GM13976 (cell line): ENCODE measurements at regions not wholly inside any gene's neighbourhood (a gene's known extent, or its start where the extent isn't known, plus 50 kb on each side); places are given as distances from the start of the nearest gene placed in this dataset.

Source experiments
- DNase-seq: peaks from one replicate; pipeline ENCODE4 v3.0.0; 2012; ENCODE audit warnings: low spot score
- in situ Hi-C: fragments of 300-500 bp; cut with MboI; formaldehyde crosslinking; loops from one replicate; pipeline ENCODE4 v1.12.0; 2022; ENCODE audit warnings: low sequenced_read_pairs, mixed read lengths, inconsistent platforms; ENCODE audit not compliant: unreplicated experiment
- TF ChIP-seq, protein P1 (sequence below): IDR thresholded peaks from 2 replicates; pipeline ENCODE4 v1.5.1; 2012; ENCODE audit warnings: borderline replicate concordance, mild to moderate bottlenecking; ENCODE audit not compliant: insufficient read depth; ENCODE audit errors: extremely low read depth, missing control alignments, control extremely low read depth

DNA sequence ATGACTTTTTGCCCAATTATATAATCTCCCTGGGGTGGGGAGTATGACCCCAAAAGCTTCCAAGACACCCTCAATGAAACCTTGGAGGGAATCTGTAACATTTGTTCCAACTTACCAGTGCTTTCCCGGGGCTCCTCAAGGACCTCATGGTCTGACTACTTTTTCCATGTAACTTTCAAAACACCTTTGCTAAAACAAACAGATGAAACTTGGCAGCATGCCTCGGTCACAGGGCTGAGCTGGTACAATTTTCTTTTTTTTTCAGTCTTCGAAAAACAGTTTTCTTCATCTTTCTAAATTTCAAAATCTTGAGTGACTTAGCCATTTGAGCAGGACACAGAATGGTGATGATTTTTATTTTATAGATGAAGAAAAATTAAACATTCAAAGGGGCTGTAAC, 241.2 kb downstream of the BMP7 start:
- in situ Hi-C loops: no loop called here
- no peak for DNase-seq
- TF ChIP-seq, protein P1, sequence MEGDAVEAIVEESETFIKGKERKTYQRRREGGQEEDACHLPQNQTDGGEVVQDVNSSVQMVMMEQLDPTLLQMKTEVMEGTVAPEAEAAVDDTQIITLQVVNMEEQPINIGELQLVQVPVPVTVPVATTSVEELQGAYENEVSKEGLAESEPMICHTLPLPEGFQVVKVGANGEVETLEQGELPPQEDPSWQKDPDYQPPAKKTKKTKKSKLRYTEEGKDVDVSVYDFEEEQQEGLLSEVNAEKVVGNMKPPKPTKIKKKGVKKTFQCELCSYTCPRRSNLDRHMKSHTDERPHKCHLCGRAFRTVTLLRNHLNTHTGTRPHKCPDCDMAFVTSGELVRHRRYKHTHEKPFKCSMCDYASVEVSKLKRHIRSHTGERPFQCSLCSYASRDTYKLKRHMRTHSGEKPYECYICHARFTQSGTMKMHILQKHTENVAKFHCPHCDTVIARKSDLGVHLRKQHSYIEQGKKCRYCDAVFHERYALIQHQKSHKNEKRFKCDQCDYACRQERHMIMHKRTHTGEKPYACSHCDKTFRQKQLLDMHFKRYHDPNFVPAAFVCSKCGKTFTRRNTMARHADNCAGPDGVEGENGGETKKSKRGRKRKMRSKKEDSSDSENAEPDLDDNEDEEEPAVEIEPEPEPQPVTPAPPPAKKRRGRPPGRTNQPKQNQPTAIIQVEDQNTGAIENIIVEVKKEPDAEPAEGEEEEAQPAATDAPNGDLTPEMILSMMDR: no peak

DNA sequence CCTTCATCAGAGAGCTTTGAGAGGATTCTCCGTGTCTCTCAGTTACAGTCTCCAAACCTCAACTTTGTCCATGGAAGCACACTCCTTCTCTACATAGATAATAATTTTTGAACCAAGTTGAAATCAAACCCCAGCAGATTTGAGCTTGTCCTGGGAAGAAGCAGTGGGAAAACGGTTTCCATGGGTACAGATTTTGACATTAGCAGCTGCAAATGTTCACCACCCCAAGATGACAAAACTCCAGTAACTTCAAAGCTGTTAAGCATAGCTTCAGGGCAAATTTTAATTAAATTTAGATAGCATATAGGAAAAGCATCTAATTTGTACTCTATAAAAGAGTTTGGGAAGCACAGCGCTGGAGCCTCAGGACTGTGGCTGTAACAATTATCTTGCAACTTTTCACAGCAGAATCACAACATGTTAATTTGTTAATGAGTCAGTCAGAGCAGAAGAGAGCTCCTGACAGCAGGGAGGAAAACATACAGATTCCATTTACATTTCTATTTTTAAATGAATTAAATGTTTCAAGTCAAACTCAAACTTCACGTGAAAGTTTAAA, 240.7 kb downstream of the BMP7 start:
- in situ Hi-C loops: no loop called here

DNA sequence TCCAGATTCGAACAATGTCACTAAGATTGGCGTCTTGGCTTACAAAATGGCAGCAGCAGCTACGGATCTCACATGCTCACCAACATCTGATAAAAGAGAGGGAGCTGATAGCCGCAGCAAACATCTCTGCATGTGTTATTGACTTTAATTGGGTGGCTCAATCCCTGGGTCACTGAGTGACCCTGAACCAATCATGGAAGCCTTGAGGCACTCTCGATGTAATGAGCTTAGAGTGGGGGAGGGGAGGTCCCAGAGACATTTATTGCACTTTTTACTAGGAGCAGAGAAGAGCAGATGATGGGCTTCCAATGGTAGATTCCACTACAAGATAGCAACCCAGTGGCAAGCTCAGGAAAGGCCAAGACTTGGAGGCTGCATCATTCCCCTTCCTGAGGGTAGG, 238.7 kb downstream of the BMP7 start:
- in situ Hi-C loops: no loop called here
- TF ChIP-seq, protein P1: no peak
- DNase-seq: no peak

More for the DNA sequence above, 240.7 kb downstream of the BMP7 start:
- TF ChIP-seq, protein P1: no peak
- no peak for DNase-seq

DNA sequence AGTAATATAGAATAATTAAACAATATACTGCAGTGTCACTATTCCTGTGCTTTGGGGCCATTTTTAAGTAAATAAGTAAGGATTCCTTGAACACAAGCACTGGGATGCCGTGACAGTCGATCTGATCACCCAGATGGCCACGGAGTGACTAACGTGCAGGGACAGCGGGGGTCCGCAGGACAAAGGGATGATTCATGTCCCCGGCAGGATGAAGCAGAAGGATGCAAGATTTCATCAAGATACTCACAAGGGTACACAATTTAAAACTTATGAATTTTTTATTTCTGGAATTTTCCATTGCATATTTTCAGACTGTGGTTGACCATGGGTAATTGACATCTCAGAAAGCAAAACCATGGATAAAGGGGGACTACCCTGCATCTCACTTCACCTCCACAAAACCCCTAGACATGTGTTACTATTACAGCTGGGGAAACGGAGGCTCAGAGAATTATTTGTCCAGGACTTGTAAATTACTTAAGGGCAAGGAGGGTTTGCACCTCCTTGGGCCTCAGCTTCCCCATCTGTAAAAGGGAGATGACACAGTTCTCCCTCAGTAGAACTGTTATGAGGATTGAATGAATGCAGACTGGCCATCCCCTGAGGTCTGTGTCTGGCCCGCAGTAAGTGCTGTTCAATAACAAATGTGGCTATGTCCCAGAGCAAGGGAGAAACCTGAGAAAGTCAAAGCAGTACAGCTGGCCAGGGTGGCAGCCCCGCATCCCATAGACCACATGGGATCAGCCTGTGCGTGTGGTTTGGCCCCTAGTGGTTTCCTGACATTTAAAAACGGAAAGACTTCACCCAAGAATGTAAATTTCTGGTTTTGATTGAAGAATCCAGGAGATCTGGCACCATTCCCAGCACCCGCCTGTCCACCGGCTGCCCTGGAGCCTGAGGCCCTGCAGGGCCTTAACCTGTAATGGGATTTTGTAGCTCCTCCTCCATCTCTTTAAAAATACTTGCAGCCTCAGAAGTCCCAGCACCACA, 235.5 kb downstream of the BMP7 start:
- in situ Hi-C loops: no loop called here
- DNase-seq: no peak
- TF ChIP-seq, protein P1: no peak

DNA sequence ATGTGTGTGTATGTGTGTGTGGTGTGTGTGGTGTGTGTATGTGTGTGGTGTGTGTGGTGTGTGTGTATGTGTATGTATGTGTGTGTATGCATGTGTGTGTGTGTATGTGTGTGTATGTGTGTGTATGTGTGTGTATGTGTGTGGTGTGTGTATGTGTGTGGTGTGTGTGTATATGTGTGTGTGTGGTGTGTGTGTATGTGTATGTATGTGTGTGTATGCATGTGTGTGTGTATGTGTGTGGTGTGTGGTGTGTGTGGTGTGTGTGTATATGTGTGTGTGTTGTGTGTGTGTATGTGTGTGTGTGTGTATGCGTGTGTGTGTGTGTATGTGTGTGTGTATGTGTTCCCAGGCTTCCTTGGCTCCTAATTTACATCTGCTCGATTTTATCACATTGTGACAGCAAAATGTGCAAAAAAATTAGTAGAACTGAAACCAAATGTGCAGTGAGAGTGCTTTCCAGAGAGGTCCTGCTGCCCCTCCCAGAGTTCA, 234.5 kb downstream of the BMP7 start:
- in situ Hi-C loops: no loop called here
- no peak for DNase-seq
- TF ChIP-seq, protein P1: no peak

DNA sequence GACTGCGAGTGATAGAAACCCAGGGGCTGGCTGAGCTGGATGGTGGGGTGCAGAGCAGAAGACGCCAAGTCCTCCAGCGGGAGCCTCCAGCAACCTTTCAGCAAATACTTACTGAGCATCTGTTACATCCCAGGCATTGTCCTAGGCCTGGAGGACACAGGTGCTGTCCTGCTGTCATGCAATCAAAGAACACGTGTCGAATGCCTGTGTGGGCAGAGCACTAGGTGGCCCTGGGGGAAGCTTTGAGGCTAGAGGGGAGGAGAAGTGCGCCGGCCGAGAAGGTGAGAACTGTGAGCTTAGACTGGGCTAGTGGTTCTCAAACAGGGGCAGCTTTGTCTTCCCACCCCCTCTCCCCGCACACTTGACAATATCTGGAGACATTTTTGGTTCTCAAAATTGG, 233.6 kb downstream of the BMP7 start:
- TF ChIP-seq, protein P1: no peak
- in situ Hi-C loops: no loop called here
- no peak for DNase-seq
